SK-N-SH (cell line): ENCODE measurements at regions not wholly inside any gene's neighbourhood (a gene's known extent, or its start where the extent isn't known, plus 50 kb on each side); places are given as distances from the start of the nearest gene placed in this dataset.

ENCODE experiments used
- CTCF ChIA-PET: fragments of 300-600, 350-600 bp; formaldehyde crosslinking; extraction: SDS; loops from one replicate; lab custom pipeline; 2021; lab: Yijun Ruan, JAX
- POLR2A ChIA-PET: fragments of 350-600 bp; sonication (Branson Sonifier 250); formaldehyde crosslinking; extraction: SDS; loops from one replicate; lab custom pipeline; 2020; ENCODE audit warnings: antibody characterized with exemption, inconsistent platforms; lab: Yijun Ruan, JAX
- DNase-seq: peaks from one replicate; pipeline ENCODE4 v3.0.0; 2012
- H2AFZ ChIP-seq: fragments of 200-600 bp; sonication (generic); 2 replicates; pipeline ENCODE4 v1.8.1; 2016; ENCODE audit warnings: antibody characterized with exemption, mild to moderate bottlenecking, low read depth
- H3F3A ChIP-seq: fragments of 200-600 bp; sonication (generic); replicated peaks from 2 replicates; pipeline ENCODE3; 2016; ENCODE audit warnings: antibody characterized with exemption, mild to moderate bottlenecking; ENCODE audit not compliant: insufficient read depth
- H3K27ac ChIP-seq, 2 experiments: fragments of 200-500 bp in 1 of 2; fragments of 200-600 bp in 1 of 2; sonication (Bioruptor generic) in 1 of 2; sonication (generic), shearing (Covaris generic) in 1 of 2; 2 replicates each; pipeline versions ENCODE4 v1.5.1 to v1.6.1; 2014 to 2016; ENCODE audit warnings: low read depth in 2 of 2, inconsistent platforms in 1 of 2, low read length in 1 of 2, mild to moderate bottlenecking in 1 of 2, mixed read lengths in 1 of 2
- H3K27me3 ChIP-seq: fragments of 200-600 bp; sonication (generic), shearing (Covaris generic); 2 replicates; pipeline ENCODE4 v1.6.1; 2016; ENCODE audit warnings: mixed run types; ENCODE audit not compliant: insufficient read depth
- H3K36me3 ChIP-seq, 2 experiments: fragments of 200-500 bp in 1 of 2; fragments of 200-600 bp in 1 of 2; sonication (Bioruptor generic) in 1 of 2; sonication (generic) in 1 of 2; replicated peaks in 1 of 2; 2 replicates each; pipeline versions ENCODE3 to v1.5.1; 2014 to 2016; ENCODE audit warnings: low read length in 1 of 2, mild to moderate bottlenecking in 1 of 2; ENCODE audit not compliant: insufficient read depth in 2 of 2, control insufficient read depth in 1 of 2
- H3K4me1 ChIP-seq, 2 experiments: fragments of 200-500 bp in 1 of 2; fragments of 200-600 bp in 1 of 2; sonication (Bioruptor generic) in 1 of 2; sonication (generic), shearing (Covaris generic) in 1 of 2; 2 replicates each; pipeline versions ENCODE4 v1.5.1 to v1.6.1; 2014 to 2016; ENCODE audit warnings: low read depth in 1 of 2, low read length in 1 of 2, mixed run types in 1 of 2; ENCODE audit not compliant: insufficient read depth in 2 of 2, control insufficient read depth in 1 of 2
- H3K4me2 ChIP-seq: fragments of 200-600 bp; sonication (generic), shearing (Covaris generic); 2 replicates; pipeline ENCODE4 v1.6.1; 2017; ENCODE audit warnings: mixed run types
- H3K4me3 ChIP-seq, 2 experiments: fragments of 200-500 bp in 1 of 2; fragments of 200-600 bp in 1 of 2; sonication (Bioruptor generic) in 1 of 2; sonication (generic), shearing (Covaris generic) in 1 of 2; 2 replicates each; pipeline versions ENCODE4 v1.5.1 to v1.8.1; 2014 to 2016; ENCODE audit warnings: low read depth in 2 of 2, inconsistent platforms in 1 of 2, low read length in 1 of 2, mild to moderate bottlenecking in 1 of 2, mixed read lengths in 1 of 2, moderate library complexity in 1 of 2
- H3K79me2 ChIP-seq: fragments of 200-600 bp; sonication (generic); 2 replicates; pipeline ENCODE4 v1.8.1; 2017; ENCODE audit warnings: mild to moderate bottlenecking; ENCODE audit not compliant: insufficient read depth
- H3K9ac ChIP-seq: fragments of 200-600 bp; sonication (generic); 2 replicates; pipeline ENCODE4 v1.6.1; 2017; ENCODE audit warnings: mixed run types
- H3K9me2 ChIP-seq: fragments of 200-600 bp; sonication (generic); 2 replicates; pipeline ENCODE4 v1.6.1; 2017; ENCODE audit warnings: mixed run types
- H3K9me3 ChIP-seq: fragments of 200-600 bp; sonication (generic); 2 replicates; pipeline ENCODE4 v1.6.1; 2017; ENCODE audit warnings: mixed run types, mild to moderate bottlenecking, moderate library complexity
- H4K20me1 ChIP-seq: fragments of 200-600 bp; sonication (generic); 2 replicates; pipeline ENCODE4 v1.6.1; 2017; ENCODE audit warnings: mild to moderate bottlenecking, mixed run types; ENCODE audit not compliant: insufficient read depth
- CHD2 ChIP-seq: fragments of 150-350 bp; IDR thresholded peaks from 2 replicates; pipeline ENCODE4 v1.6.1; 2018; ENCODE audit warnings: low read length; ENCODE audit not compliant: partially characterized antibody
- CTCF ChIP-seq: fragments of 200-600 bp; sonication (generic); IDR thresholded peaks from 2 replicates; pipeline ENCODE4 v1.6.1; 2017; ENCODE audit warnings: antibody characterized with exemption, mild to moderate bottlenecking, moderate library complexity
- EZH2phosphoT487 ChIP-seq: fragments of 200-600 bp; sonication (generic); IDR thresholded peaks from 2 replicates; pipeline ENCODE4 v1.6.1; 2017; ENCODE audit warnings: low read depth, mixed run types, mild to moderate bottlenecking, antibody characterized with exemption, moderate library complexity, borderline replicate concordance
- GABPA ChIP-seq: IDR thresholded peaks from 2 replicates; pipeline ENCODE4 v1.4.0; 2012; ENCODE audit warnings: low read depth, mild to moderate bottlenecking
- JUND ChIP-seq: IDR thresholded peaks from 2 replicates; pipeline ENCODE4 v1.4.0; 2012
- MAX ChIP-seq: IDR thresholded peaks from 2 replicates; pipeline ENCODE4 v1.4.0; 2012; ENCODE audit warnings: low read depth
- MEF2A ChIP-seq: IDR thresholded peaks from 2 replicates; pipeline ENCODE4 v1.4.0; 2012; ENCODE audit warnings: low read depth, borderline replicate concordance
- NFIC ChIP-seq: IDR thresholded peaks from 2 replicates; pipeline ENCODE4 v1.4.0; 2012; ENCODE audit warnings: borderline replicate concordance
- RAD21 ChIP-seq: IDR thresholded peaks from 2 replicates; pipeline ENCODE4 v1.6.1; 2012; ENCODE audit warnings: mild to moderate bottlenecking, low read length
- RCOR1 ChIP-seq: fragments of 150-350 bp; IDR thresholded peaks from 2 replicates; pipeline ENCODE4 v1.6.1; 2017; ENCODE audit warnings: antibody characterized with exemption, low read length
- RFX5 ChIP-seq: IDR thresholded peaks from 2 replicates; pipeline ENCODE4 v1.6.1; 2012; ENCODE audit warnings: mild to moderate bottlenecking, improper control_type of control experiment, low read length
- SIN3A ChIP-seq: IDR thresholded peaks from 2 replicates; pipeline ENCODE4 v1.6.1; 2012; ENCODE audit warnings: low read depth, mild to moderate bottlenecking, low read length, moderate library complexity, borderline replicate concordance
- SMC3 ChIP-seq: IDR thresholded peaks from 2 replicates; pipeline ENCODE4 v1.6.1; 2012; ENCODE audit warnings: low read depth, low read length, improper control_type of control experiment
- TEAD4 ChIP-seq: IDR thresholded peaks from 2 replicates; pipeline ENCODE4 v1.4.0; 2012; ENCODE audit warnings: mild to moderate bottlenecking, borderline replicate concordance; ENCODE audit not compliant: insufficient read depth
- YY1 ChIP-seq: IDR thresholded peaks from 2 replicates; pipeline ENCODE4 v1.4.0; 2012; ENCODE audit warnings: low read depth, mild to moderate bottlenecking
- WGBS: methylation state at CpG from one replicate; pipeline ENCODE4 v1.1.6; 2017; ENCODE audit warnings: low lambda C conversion rate; 5-methylcytosine and 5-hydroxymethylcytosine counted together
- TF ChIP-seq, protein P1 (sequence below): IDR thresholded peaks from 2 replicates; pipeline ENCODE4 v1.4.0; 2012; ENCODE audit warnings: low read depth, borderline replicate concordance
- TF ChIP-seq, protein P2 (sequence below): IDR thresholded peaks from 2 replicates; pipeline ENCODE4 v1.6.1; 2012; ENCODE audit warnings: mild to moderate bottlenecking, low read depth, low read length, moderate library complexity
- TF ChIP-seq, protein P3 (sequence below): IDR thresholded peaks from 2 replicates; pipeline ENCODE4; 2012

DNA sequence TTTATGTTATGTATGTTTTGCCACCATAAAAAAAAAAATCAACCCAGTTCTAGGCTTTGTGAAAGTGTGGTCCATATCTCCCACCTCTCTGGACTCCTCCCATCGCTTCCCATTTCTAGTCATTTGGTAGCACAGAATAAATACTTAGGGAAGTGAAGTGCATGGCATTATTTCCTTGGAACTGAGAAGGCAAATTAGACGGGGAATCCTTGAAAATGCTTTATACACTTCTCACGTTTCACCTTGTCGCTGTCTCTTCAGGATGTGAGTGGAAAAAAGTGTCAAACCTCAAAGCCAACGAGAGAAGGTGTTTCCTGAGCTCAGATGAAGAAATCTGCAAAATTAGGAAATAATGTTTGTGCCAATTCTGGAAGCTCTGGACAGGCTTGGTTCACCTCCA lies 209.9 kb downstream of the ATG4C start (continued):
- TF ChIP-seq, protein P1, sequence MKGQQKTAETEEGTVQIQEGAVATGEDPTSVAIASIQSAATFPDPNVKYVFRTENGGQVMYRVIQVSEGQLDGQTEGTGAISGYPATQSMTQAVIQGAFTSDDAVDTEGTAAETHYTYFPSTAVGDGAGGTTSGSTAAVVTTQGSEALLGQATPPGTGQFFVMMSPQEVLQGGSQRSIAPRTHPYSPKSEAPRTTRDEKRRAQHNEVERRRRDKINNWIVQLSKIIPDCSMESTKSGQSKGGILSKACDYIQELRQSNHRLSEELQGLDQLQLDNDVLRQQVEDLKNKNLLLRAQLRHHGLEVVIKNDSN = no peak
- no peak for TF ChIP-seq MAX
- no peak for TF ChIP-seq RCOR1
- no peak for TF ChIP-seq RFX5
- TF ChIP-seq CHD2 = no peak
- no peak for TF ChIP-seq GABPA
- TF ChIP-seq, protein P2, sequence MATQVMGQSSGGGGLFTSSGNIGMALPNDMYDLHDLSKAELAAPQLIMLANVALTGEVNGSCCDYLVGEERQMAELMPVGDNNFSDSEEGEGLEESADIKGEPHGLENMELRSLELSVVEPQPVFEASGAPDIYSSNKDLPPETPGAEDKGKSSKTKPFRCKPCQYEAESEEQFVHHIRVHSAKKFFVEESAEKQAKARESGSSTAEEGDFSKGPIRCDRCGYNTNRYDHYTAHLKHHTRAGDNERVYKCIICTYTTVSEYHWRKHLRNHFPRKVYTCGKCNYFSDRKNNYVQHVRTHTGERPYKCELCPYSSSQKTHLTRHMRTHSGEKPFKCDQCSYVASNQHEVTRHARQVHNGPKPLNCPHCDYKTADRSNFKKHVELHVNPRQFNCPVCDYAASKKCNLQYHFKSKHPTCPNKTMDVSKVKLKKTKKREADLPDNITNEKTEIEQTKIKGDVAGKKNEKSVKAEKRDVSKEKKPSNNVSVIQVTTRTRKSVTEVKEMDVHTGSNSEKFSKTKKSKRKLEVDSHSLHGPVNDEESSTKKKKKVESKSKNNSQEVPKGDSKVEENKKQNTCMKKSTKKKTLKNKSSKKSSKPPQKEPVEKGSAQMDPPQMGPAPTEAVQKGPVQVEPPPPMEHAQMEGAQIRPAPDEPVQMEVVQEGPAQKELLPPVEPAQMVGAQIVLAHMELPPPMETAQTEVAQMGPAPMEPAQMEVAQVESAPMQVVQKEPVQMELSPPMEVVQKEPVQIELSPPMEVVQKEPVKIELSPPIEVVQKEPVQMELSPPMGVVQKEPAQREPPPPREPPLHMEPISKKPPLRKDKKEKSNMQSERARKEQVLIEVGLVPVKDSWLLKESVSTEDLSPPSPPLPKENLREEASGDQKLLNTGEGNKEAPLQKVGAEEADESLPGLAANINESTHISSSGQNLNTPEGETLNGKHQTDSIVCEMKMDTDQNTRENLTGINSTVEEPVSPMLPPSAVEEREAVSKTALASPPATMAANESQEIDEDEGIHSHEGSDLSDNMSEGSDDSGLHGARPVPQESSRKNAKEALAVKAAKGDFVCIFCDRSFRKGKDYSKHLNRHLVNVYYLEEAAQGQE = no peak
- TF ChIP-seq RAD21 = no peak

DNA sequence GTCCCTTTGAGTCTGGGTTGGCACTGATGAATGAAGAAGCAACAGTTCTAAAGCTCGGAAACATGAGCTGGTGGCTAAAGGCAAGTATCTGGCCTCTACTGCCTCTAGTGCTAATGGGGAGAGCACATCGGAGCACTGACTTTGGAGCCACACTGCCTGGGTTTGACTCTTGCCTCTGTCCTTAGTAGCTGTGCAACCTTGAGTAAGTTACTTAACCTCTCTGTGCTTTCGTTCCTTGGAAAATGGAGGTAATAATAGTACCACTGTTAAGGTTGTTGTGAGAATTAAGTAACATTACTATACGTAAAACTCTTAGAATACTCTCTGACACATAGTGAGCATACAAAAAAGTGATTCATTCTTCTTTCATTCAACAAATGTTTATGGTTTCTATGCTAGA lies 211.2 kb downstream of the ATG4C start:
- H3K9me2 ChIP-seq = no peaks in the 10 kb centered on the region
- no peaks in the 10 kb centered on the region for H3K9me3 ChIP-seq
- ChIA-PET POLR2A (no interaction called here), CTCF (interaction anchor here (1.1 kb wide), 1 partner anchor 11 kb away, joined by 7 read pairs; no protein-coding TSS in a partner anchor)
- no peak overlapping the region for H2AFZ ChIP-seq
- H3K36me3 ChIP-seq = no peaks in the 10 kb centered on the region
- no peaks in the 10 kb centered on the region for H3F3A ChIP-seq
- no peak overlapping the region for H3K4me2 ChIP-seq
- H3K27ac ChIP-seq = no peak overlapping the region
- DNase-seq = no peak
- no peak overlapping the region for H3K4me3 ChIP-seq
- TF ChIP-seq, protein P1 = no peak
- no peaks in the 10 kb centered on the region for H3K27me3 ChIP-seq
- H4K20me1 ChIP-seq = no peaks in the 10 kb centered on the region
- 38% methylated on average over 4 of the region's 4 CpGs for WGBS
- no peaks in the 10 kb centered on the region; the same call in 1 of the 2 replicates for H3K79me2 ChIP-seq
- no peak overlapping the region for H3K9ac ChIP-seq
- H3K4me1 ChIP-seq = no peaks in the 10 kb centered on the region; a peak in 1 of 4 replicates

- Histone ChIP-seq H3K4me3 (no peak overlapping the region), H4K20me1 (no peaks in the 10 kb centered on the region), H3K4me1 (no peaks in the 10 kb centered on the region; a peak in 1 of 4 replicates), H3K79me2 (no peaks in the 10 kb centered on the region; the same call in 1 of the 2 replicates), H3K27me3 (no peaks in the 10 kb centered on the region), H3K27ac (no peak overlapping the region), H3K4me2 (no peak overlapping the region), H3F3A (no peaks in the 10 kb centered on the region), H3K36me3 (no peaks in the 10 kb centered on the region), H3K9ac (no peak overlapping the region), H3K9me3 (no peaks in the 10 kb centered on the region), H2AFZ (no peak overlapping the region; the same call in 1 of the 2 replicates), H3K9me2 (no peaks in the 10 kb centered on the region)
- CTCF ChIA-PET = interaction anchor here (0.8 to 2.0 kb wide), 4 partner anchors 9 to 151 kb away, joined by 3 to 8 read pairs (median 4); no protein-coding TSS in a partner anchor
- WGBS = 72% methylated on average over 5 of the region's 5 CpGs
- no peak for DNase-seq
- POLR2A ChIA-PET = no interaction called here
- TF ChIP-seq NFIC (no peak), RFX5 (no peak), TEAD4 (no peak), JUND (no peak), SMC3 (no peak), GABPA (no peak), EZH2phosphoT487 (no peak), SIN3A (no peak), YY1 (no peak), MEF2A (no peak), CTCF (no peak)
- TF ChIP-seq, protein P3, sequence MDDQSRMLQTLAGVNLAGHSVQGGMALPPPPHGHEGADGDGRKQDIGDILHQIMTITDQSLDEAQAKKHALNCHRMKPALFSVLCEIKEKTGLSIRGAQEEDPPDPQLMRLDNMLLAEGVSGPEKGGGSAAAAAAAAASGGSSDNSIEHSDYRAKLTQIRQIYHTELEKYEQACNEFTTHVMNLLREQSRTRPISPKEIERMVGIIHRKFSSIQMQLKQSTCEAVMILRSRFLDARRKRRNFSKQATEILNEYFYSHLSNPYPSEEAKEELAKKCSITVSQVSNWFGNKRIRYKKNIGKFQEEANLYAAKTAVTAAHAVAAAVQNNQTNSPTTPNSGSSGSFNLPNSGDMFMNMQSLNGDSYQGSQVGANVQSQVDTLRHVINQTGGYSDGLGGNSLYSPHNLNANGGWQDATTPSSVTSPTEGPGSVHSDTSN = no peak
These were observed 214.0 kb downstream of the ATG4C start for GRCh38 chr1:62997884-62998283.
